ENCODE measurements at regions not wholly inside any gene's neighbourhood (a gene's known extent, or its start where the extent isn't known, plus 50 kb on each side); places are given as distances from the start of the nearest gene placed in this dataset.

DNA sequence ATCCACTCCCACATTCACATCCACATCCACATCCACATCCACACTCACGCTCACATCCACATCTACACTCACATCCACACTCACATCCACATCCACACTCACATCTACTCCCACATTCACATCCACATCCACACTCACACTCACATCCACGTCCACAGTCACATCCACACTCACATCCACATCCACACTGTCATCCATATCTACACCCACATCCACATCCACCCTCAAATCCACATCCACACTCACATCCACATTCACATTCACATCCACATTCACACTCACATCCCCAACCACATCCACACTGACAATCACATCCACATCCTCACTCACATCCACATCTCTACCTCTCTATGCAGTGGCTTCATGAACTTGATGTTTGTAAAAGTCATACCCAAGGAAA is 190.5 kb downstream of the IRX1 start (continued):
- TF ChIP-seq, protein P1, sequence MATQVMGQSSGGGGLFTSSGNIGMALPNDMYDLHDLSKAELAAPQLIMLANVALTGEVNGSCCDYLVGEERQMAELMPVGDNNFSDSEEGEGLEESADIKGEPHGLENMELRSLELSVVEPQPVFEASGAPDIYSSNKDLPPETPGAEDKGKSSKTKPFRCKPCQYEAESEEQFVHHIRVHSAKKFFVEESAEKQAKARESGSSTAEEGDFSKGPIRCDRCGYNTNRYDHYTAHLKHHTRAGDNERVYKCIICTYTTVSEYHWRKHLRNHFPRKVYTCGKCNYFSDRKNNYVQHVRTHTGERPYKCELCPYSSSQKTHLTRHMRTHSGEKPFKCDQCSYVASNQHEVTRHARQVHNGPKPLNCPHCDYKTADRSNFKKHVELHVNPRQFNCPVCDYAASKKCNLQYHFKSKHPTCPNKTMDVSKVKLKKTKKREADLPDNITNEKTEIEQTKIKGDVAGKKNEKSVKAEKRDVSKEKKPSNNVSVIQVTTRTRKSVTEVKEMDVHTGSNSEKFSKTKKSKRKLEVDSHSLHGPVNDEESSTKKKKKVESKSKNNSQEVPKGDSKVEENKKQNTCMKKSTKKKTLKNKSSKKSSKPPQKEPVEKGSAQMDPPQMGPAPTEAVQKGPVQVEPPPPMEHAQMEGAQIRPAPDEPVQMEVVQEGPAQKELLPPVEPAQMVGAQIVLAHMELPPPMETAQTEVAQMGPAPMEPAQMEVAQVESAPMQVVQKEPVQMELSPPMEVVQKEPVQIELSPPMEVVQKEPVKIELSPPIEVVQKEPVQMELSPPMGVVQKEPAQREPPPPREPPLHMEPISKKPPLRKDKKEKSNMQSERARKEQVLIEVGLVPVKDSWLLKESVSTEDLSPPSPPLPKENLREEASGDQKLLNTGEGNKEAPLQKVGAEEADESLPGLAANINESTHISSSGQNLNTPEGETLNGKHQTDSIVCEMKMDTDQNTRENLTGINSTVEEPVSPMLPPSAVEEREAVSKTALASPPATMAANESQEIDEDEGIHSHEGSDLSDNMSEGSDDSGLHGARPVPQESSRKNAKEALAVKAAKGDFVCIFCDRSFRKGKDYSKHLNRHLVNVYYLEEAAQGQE (IDR thresholded peaks at IDR 0.05) = no peak
- TF ChIP-seq, protein P2, sequence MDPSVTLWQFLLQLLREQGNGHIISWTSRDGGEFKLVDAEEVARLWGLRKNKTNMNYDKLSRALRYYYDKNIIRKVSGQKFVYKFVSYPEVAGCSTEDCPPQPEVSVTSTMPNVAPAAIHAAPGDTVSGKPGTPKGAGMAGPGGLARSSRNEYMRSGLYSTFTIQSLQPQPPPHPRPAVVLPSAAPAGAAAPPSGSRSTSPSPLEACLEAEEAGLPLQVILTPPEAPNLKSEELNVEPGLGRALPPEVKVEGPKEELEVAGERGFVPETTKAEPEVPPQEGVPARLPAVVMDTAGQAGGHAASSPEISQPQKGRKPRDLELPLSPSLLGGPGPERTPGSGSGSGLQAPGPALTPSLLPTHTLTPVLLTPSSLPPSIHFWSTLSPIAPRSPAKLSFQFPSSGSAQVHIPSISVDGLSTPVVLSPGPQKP (IDR thresholded peaks at IDR 0.05; ENCODE audit: low read depth, low read length) = no peak
- TF ChIP-seq RARB (CRISPR knock-in tag; IDR thresholded peaks at IDR 0.05) = no peak
- no peak for TF ChIP-seq MAZ (IDR thresholded peaks at IDR 0.05; ENCODE audit: borderline replicate concordance, low read depth, low read length)
- TF ChIP-seq CHD2 (IDR thresholded peaks at IDR 0.05; ENCODE audit: low read length, partially characterized antibody) = no peak
- TF ChIP-seq ZNF302 (CRISPR knock-in tag; IDR thresholded peaks at IDR 0.05) = no peak
- TF ChIP-seq, protein P3, sequence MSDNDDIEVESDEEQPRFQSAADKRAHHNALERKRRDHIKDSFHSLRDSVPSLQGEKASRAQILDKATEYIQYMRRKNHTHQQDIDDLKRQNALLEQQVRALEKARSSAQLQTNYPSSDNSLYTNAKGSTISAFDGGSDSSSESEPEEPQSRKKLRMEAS (IDR thresholded peaks at IDR 0.05) = no peak
- TF ChIP-seq, protein P4, sequence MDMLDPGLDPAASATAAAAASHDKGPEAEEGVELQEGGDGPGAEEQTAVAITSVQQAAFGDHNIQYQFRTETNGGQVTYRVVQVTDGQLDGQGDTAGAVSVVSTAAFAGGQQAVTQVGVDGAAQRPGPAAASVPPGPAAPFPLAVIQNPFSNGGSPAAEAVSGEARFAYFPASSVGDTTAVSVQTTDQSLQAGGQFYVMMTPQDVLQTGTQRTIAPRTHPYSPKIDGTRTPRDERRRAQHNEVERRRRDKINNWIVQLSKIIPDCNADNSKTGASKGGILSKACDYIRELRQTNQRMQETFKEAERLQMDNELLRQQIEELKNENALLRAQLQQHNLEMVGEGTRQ (IDR thresholded peaks at IDR 0.05) = no peak
- no peak for TF ChIP-seq ZSCAN20 (CRISPR knock-in tag; IDR thresholded peaks at IDR 0.05)
- no peak for TF ChIP-seq NPAS2 (CRISPR knock-in tag; IDR thresholded peaks at IDR 0.05; ENCODE audit: borderline replicate concordance)
- no peak for TF ChIP-seq JUN (IDR thresholded peaks at IDR 0.05)

DNA sequence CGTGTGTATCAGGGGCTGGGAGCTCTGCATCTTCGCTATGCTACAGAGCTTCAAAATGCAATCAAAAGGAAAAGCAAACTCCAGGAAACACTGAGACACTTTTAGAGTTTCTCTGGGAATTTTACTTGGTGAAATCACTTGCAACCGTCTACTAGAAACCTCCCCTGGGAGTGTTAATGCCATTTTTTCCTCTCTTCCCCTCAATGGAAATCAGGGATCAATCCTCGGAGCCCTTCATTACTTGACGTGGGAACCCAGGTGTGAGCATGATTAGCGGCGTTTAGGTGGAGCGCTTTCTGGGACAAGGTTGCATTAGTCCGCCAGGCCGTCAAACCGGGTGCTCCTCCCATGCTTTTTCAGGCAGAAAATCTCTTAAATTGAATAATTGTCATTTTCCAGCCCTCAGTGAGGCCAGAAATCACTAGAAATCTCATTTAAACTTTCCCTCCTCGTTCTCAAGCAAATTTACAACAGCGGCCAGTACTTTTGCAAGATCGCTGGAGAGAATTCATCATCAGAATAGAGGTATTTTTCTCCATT is 191.3 kb downstream of the IRX1 start:
- Histone ChIP-seq H3K4me2 (no peak overlapping the region), H3K4me3 (no peak overlapping the region), H3K27ac (no peak overlapping the region), H3K9me3 (no peaks in the 10 kb centered on the region), H3K4me1 (no peaks in the 10 kb centered on the region)
- ChIA-PET POLR2A (no interaction called here), CTCF (no interaction called here)
- ATAC-seq = no peak
- WGBS (ENCODE audit: missing lambda C conversion rate) = 38% methylated on average over 14 of the region's 14 CpGs
- DNase-seq (ENCODE audit: low read depth in 1 of 2, low spot score in 1 of 2) = no peak
- TF ChIP-seq TFCP2L1 (CRISPR knock-in tag; IDR thresholded peaks at IDR 0.05) = no peak
- TF ChIP-seq CEBPB (IDR thresholded peaks at IDR 0.05) = no peak
- no peak for TF ChIP-seq PHF8 (IDR thresholded peaks at IDR 0.05; ENCODE audit: borderline replicate concordance, low read depth)
- no peak for FAIRE-seq

DNA sequence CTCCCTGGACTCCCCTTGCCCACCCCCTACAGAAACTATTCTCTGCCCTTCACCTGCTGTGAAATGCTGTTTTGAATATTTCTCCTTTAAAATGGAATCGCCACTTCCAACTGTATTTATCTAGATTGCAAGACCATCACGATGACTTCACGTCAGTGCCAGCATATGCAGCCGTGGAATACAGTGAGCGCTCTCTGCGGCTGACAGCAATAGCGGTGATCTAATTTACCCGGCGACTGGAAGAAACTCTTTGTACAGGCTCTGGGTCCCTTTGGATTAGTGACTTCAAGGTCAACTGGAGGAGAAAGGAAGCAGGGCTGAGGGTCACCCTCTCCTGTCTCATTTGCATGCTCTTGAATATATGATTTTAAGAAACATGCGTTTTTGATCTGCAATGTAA is 192.0 kb downstream of the IRX1 start:
- no peak overlapping the region for H3K4me2 ChIP-seq
- H3K4me1 ChIP-seq = no peaks in the 10 kb centered on the region
- WGBS (ENCODE audit: missing lambda C conversion rate) = 68% methylated on average over 10 of the region's 10 CpGs
- ATAC-seq (no peak), FAIRE-seq (no peak), DNase-seq (ENCODE audit: low read depth in 1 of 2, low spot score in 1 of 2) (no peak)
- no peak overlapping the region for H3K4me3 ChIP-seq
- POLR2A ChIA-PET = no interaction called here
- CTCF ChIA-PET = no interaction called here
- H3K9me3 ChIP-seq = no peaks in the 10 kb centered on the region
- no peak for TF ChIP-seq JUN (IDR thresholded peaks at IDR 0.05)
- TF ChIP-seq, protein P2 (IDR thresholded peaks at IDR 0.05; ENCODE audit: low read depth, low read length) = no peak
- TF ChIP-seq MAZ (IDR thresholded peaks at IDR 0.05; ENCODE audit: borderline replicate concordance, low read depth, low read length) = no peak
- no peak for TF ChIP-seq HOXA7 (CRISPR knock-in tag; IDR thresholded peaks at IDR 0.05)
- TF ChIP-seq, protein P5, sequence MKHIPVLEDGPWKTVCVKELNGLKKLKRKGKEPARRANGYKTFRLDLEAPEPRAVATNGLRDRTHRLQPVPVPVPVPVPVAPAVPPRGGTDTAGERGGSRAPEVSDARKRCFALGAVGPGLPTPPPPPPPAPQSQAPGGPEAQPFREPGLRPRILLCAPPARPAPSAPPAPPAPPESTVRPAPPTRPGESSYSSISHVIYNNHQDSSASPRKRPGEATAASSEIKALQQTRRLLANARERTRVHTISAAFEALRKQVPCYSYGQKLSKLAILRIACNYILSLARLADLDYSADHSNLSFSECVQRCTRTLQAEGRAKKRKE (CRISPR knock-in tag; IDR thresholded peaks at IDR 0.05; ENCODE audit: low read depth) = no peak
- TF ChIP-seq SMC3 (IDR thresholded peaks at IDR 0.05) = no peak
- TF ChIP-seq CBX2 (IDR thresholded peaks at IDR 0.05; ENCODE audit: borderline replicate concordance, low read depth) = no peak
- TF ChIP-seq CHD4 (IDR thresholded peaks at IDR 0.05; ENCODE audit: borderline replicate concordance) = no peak
- no peak for TF ChIP-seq NPAS2 (CRISPR knock-in tag; IDR thresholded peaks at IDR 0.05; ENCODE audit: borderline replicate concordance)
- no peak for TF ChIP-seq FOSL2 (IDR thresholded peaks at IDR 0.05)
- TF ChIP-seq FOSL2 (CRISPR knock-in tag; IDR thresholded peaks at IDR 0.05) = no peak
- TF ChIP-seq ZC3H11A (IDR thresholded peaks at IDR 0.05) = no peak
- no peak for TF ChIP-seq NFE2L2 (conservative IDR thresholded peaks at IDR 0.05; ENCODE audit: low read length)
- TF ChIP-seq, protein P6, sequence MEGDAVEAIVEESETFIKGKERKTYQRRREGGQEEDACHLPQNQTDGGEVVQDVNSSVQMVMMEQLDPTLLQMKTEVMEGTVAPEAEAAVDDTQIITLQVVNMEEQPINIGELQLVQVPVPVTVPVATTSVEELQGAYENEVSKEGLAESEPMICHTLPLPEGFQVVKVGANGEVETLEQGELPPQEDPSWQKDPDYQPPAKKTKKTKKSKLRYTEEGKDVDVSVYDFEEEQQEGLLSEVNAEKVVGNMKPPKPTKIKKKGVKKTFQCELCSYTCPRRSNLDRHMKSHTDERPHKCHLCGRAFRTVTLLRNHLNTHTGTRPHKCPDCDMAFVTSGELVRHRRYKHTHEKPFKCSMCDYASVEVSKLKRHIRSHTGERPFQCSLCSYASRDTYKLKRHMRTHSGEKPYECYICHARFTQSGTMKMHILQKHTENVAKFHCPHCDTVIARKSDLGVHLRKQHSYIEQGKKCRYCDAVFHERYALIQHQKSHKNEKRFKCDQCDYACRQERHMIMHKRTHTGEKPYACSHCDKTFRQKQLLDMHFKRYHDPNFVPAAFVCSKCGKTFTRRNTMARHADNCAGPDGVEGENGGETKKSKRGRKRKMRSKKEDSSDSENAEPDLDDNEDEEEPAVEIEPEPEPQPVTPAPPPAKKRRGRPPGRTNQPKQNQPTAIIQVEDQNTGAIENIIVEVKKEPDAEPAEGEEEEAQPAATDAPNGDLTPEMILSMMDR (IDR thresholded peaks at IDR 0.05) = no peak
- no peak overlapping the region for H3K27ac ChIP-seq
